Right ventricle myocardium inferior (tissue), 1 donor: ENCODE measurements at regions not wholly inside any gene's neighbourhood (a gene's known extent, or its start where the extent isn't known, plus 50 kb on each side); places are given as distances from the start of the nearest gene placed in this dataset.
A peak's percentile ranks its signal among the peaks of the same experiment; 100 is the strongest.
"Not testable (repeated sequence)": the region's sequence is repeated elsewhere in the genome, so short reads cannot be mapped to it uniquely, and the experiment has no call there.

Source experiments
- ATAC-seq: fragments of 200-7000 bp; cut with Tn5 transposase; one replicate; pipeline ENCODE4 v1.9.1; 2020; ENCODE audit warnings: mild to moderate bottlenecking, moderate library complexity
- DNase-seq: peaks from one replicate; pipeline ENCODE4 v3.0.0; 2021; ENCODE audit errors: missing footprints
- intact Hi-C: fragments of 100-400 bp; cut with DNase I; formaldehyde crosslinking; loops from one replicate; pipeline ENCODE4 v1.11.0; 2022
- donor health status: DM: no; HTN: yes; CAD: no; lungs with severe emphysema.

- DNase-seq (no peak), ATAC-seq (no peak)
- intact Hi-C loops = no loop called here
Observed at GRCh38 chr4:126526335-126526734, 1106.4 kb upstream of the INTU start.

- intact Hi-C loops = no loop called here
- DNase-seq = no peak
- no peak for ATAC-seq
Observed at GRCh38 chr4:126529997-126530396, 1102.8 kb upstream of the INTU start.

GRCh38 chr4:126530996-126531585, 1101.7 kb upstream of the INTU start:
- intact Hi-C loops = no loop called here
- peak; percentile 90 for ATAC-seq

GRCh38 chr4:126532527-126532926, 1100.2 kb upstream of the INTU start:
- DNase-seq (no peak), ATAC-seq (no peak)
- intact Hi-C loops = no loop called here

More at GRCh38 chr4:126530996-126531585, 1101.7 kb upstream of the INTU start:
- no peak for DNase-seq

- no peak for ATAC-seq
- intact Hi-C loops = no loop called here
- DNase-seq = no peak
Observed at GRCh38 chr4:126533146-126533805, 1099.5 kb upstream of the INTU start.

GRCh38 chr4:126539771-126540170, 1093.0 kb upstream of the INTU start:
- intact Hi-C loops = no loop called here
- DNase-seq (no peak), ATAC-seq (no peak)

GRCh38 chr4:126541820-126542219, 1090.9 kb upstream of the INTU start:
- DNase-seq (no peak), ATAC-seq (peak; percentile 70)
- intact Hi-C loops = no loop called here

- ATAC-seq = no peak
- intact Hi-C loops = no loop called here
- DNase-seq = no peak
Observed at GRCh38 chr4:126544276-126544675, 1088.5 kb upstream of the INTU start.

GRCh38 chr4:126546197-126546596, 1086.6 kb upstream of the INTU start:
- ATAC-seq, DNase-seq, intact Hi-C loops: not testable (repeated sequence)

- intact Hi-C loops = no loop called here
- DNase-seq (no peak), ATAC-seq (no peak)
Observed at GRCh38 chr4:126547352-126547751, 1085.4 kb upstream of the INTU start.

GRCh38 chr4:126548890-126549289, 1083.9 kb upstream of the INTU start:
- intact Hi-C loops = no loop called here
- no peak for ATAC-seq
- no peak for DNase-seq

GRCh38 chr4:126552321-126552720, 1080.4 kb upstream of the INTU start:
- no peak for ATAC-seq
- intact Hi-C loops = no loop called here
- DNase-seq = no peak

GRCh38 chr4:126553248-126553647, 1079.5 kb upstream of the INTU start:
- no peak for ATAC-seq
- intact Hi-C loops = no loop called here
- DNase-seq = no peak

GRCh38 chr4:126558596-126558995, 1074.2 kb upstream of the INTU start:
- intact Hi-C loops = no loop called here
- no peak for DNase-seq
- ATAC-seq = no peak

- intact Hi-C loops = no loop called here
- DNase-seq (no peak), ATAC-seq (no peak)
Observed at GRCh38 chr4:126559961-126560360, 1072.8 kb upstream of the INTU start.

- ATAC-seq (no peak), DNase-seq (no peak)
- intact Hi-C loops = no loop called here
Observed at GRCh38 chr4:126560794-126561193, 1072.0 kb upstream of the INTU start.

GRCh38 chr4:126563389-126563788, 1069.4 kb upstream of the INTU start:
- ATAC-seq = no peak
- DNase-seq = peak; percentile 60
- intact Hi-C loops = no loop called here

- ATAC-seq = no peak
- intact Hi-C loops = no loop called here
Observed at GRCh38 chr4:126564283-126564854, 1068.4 kb upstream of the INTU start.

GRCh38 chr4:126568652-126569570, 1063.8 kb upstream of the INTU start:
- DNase-seq (no peak), ATAC-seq (no peak)
- intact Hi-C loops = no loop called here

More at GRCh38 chr4:126564283-126564854, 1068.4 kb upstream of the INTU start:
- DNase-seq = no peak
